ENCODE measurements at regions not wholly inside any gene's neighbourhood (a gene's known extent, or its start where the extent isn't known, plus 50 kb on each side); places are given as distances from the start of the nearest gene placed in this dataset.
A peak's percentile ranks its signal among the peaks of the same experiment; 100 is the strongest.

DNA sequence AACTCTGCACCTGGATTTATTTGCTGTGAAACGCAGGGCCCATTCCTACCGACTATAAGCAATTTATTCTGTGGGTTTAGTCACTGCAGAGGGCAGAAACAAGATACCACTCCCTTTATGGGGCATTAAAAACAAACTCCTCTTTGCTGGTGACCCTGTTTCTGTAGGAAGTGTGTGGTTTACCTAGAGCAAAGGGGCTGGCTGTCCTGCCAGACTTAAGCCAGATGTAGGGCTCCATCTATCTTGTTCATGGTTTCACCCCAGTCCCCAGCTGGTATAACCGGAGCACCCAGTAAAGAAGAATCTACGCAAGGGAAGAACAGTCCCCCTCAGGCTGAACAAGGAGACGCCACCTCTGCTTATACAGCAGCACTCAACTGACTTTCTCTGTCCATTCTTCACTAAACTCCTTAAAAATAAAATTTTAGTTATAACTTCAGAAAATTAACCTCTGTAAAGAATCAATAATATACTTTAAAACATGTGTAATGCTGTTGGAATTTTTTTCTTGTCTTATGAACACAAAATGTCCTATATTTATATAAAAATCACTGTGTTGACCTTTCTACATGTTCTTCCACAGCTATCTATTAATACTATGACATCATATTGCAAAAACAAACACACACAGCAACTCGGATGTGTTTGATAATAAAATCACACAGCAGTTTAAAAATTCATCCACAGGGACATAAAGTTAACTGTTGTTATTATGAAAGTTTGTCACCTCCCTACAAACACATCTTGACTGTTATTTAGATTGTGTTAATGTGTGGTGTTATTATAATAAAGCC lies 126.1 kb upstream of the RPS6KA2 start:
- no peak for DNase-seq (ENCODE audit: low read depth)

DNA sequence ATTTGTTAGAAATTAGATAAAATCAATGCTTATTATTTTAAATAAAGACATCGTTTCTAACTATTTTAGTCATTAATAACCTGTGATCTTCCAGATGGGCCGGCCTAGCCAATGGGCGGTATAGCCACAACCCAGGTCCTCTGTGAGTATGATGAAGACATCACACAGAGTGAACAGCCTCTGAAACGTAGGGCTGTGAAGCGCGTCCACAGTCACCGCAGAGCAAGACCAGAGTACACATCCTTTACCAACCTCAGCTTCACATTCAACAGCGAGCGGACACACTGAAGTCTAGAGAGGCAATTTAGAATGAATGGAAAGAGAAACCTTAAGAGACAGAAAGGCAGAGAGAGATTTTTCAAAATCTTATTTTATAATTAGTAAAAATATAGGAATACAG lies 125.0 kb upstream of the RPS6KA2 start:
- no peak for DNase-seq (ENCODE audit: low read depth)

DNA sequence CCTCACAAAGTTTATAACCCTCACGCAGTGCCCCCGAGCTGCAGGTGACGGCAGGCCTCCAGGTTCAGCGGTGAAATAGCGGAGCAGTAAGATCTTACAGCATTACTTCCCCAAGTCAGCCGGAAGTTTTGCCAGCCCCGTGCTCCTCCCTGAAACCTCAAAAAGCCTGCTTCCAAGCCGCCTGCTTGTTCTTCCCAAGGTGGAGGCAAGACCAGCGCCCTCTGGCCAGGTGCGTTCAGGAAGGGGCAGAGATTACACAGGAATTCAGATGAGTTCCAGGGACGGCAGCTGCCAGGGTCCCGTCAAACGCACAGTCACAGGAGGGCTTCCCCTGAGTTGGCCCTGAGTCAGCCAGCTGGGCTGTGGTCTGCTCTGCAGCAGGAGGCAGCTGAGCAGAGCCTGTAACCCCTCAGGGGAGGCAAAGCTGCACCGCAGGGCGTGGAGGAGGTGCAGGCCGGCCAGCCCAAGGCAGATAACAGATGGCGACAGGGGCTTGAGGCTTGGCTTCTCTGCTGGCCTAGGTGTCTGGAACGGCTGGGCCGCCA lies 124.1 kb upstream of the RPS6KA2 start:
- DNase-seq (ENCODE audit: low read depth): peak; percentile 71

DNA sequence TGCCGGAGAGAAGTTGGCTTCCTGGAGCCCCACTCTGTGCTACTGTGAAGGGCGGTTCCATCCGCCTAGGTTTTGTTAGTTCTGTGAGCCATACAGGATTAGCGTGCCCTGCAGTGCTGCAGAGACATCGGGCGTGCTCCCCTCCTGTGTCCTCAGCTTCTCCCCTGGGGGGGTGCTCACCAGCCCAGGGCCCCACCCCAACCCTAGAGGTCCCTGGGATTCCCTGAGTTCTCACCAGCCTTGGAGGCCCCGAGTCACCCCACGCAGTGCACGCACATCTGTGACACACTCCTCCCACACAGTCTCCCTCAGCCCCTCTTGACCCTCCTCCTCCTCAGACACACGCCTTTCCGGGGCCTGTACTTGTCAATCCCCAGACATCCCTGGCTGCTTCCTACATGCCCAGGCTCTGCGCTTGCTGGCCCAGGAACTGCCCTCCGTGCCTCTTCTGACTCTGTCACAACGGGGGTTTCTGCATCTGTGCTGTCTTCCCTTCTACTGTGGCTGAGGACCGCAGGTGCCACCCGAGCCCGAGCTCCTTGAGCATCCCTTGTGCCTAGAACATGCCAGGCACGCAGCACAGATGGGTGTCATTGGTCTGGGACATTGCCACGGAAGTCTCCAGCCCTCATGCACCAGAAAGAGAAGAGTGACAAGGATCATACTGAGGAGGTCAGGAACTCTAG lies 123.2 kb upstream of the RPS6KA2 start:
- DNase-seq (ENCODE audit: low read depth): no peak

DNA sequence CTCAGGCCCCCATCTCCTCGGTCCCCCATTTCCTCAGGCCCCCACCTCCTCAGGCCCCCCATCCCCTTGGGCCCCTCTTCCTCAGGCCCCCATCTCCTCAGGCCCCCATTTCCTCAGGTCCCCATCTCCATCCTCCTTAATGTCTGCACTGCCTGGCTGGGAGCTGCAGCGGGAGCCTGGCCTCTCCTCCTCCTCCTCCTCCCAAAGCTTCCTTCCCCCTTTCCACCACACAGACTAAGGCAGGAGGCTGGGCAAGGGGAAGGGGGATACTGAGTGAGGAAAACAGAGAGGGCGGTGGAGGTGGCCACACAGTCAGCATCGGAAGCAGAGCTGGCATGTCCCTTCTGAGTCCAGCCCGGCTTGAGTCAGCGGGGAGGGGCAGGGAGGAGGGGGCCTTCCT lies 122.6 kb upstream of the RPS6KA2 start:
- DNase-seq (ENCODE audit: low read depth): no peak

DNA sequence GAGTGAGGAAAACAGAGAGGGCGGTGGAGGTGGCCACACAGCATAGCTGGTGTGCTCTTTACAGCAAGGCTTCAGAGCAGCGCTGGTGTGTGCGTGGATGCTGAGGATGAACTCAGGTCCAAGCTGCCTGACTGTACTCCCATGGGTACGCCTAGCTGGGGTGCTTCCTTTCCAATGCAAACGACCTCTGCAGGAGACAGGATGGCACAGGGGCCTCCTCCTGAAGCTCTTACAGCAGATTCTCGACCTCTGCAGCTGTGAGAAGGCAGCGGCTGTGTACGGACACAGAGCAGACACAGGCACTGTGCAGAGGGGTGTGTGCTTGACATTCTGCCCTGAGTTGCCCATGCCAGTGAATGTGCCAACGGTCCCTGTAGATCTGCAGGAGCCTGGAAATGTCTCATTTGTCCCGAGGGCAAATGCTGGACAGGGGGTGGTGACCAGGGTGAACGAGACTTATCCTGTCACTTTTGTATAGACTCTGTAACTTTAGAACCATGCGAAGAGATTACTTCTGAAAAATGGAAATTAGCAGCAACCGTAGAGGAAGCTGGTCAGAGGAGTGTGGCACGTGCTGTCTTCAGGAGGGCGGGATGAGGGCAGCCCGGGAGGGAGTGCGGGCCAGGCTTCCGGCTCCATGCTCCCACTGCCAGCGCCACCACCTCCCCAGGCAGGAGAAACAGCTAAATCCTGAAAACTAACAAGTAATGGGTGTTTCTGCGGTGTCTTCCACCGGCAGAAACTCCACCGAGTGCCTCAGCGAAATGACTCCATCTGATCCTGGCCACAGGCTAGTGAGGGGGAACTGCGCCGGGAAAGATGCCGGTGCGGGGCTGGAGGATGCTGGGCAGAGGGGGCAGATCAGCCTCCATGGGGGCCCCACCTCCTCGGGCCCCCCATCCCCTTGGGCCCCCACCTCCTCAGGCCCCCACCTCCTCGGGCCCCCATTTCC lies 120.9 kb upstream of the RPS6KA2 start:
- peak; percentile 9 for DNase-seq (ENCODE audit: low read depth)

DNA sequence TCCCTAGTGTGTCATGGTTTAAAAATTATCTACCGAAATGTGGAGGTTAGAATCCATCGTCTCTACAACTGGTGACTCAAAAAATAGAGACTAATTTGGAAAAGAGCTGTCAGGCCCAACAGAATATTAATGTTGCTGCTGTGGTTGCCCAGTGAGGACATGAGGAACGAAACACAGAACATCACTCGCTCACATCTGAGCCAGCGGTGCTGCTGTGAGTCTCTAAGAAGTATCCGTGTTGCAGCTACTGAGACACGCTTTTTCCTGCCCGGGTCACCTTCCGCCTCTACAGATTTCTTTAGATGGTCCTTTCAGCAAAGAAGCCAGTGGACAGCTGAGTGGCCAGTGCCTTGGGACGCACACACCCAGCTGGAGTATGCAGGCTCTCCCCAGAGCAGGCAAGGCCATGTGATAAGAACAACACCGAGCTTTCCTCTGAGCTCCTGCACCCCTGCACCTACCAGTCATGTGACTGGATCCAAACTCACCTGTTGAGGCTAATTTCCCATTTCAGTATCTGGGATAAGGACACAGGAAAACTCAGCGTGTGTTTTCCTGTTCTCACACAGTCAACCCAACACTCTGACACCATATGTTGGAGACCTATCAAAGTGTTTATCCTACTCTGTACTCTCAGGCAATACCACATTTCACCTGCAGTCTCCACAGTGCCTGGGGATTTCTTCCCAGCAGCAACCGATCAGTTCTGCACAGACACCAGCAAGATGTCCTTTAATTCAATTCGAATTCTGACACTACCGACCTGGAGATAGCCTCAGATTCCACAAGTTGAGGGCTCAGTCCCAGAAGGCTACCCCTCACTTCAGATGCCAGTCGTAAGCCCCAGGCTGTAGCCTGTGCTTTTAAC lies 119.0 kb upstream of the RPS6KA2 start:
- DNase-seq (ENCODE audit: low read depth): no peak

DNA sequence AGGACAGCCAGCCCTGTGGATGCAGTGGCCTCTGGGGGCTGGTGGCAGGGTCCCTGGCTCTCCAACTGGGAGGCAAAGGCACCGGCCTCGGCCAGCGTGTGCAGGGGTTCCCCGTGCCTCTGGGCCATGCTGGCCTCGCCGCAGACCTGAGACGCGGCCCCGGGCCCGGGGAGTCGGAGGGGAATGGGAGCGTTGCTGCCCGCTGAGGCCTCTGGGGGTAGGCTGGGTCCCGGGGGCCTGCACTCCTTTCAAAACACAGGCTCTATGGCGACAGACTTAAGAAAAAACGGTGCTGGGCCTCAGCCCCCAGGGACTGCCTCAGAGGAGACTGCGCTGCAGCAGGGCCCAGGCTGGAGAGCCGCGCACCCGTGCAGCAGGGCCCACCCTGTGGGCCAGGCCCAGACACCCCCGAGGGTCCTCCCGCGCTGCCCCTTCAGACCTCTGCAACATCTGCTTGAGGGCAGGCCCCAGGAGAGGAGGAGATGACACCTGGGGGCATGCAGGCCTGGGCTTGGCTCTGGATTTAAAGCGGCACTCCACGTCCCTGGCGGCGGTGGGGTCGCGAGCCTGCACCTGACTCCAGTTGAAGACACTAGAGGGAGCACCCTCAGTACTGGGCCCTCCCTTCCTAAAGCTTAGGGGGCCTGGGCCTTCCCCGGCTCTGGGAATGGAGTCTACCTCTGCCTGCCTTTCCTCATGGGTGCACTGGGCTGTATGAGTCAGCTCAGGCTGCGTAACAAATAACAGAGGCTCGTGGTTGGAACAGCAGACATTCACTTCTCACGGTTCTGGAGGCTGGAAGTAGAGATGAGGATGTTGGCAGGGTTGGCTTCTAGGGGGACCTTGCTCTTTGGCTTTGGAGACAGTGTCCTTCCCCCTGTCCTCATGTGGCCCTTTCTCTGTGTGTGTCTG lies 117.4 kb upstream of the RPS6KA2 start:
- DNase-seq (ENCODE audit: low read depth): no peak

DNA sequence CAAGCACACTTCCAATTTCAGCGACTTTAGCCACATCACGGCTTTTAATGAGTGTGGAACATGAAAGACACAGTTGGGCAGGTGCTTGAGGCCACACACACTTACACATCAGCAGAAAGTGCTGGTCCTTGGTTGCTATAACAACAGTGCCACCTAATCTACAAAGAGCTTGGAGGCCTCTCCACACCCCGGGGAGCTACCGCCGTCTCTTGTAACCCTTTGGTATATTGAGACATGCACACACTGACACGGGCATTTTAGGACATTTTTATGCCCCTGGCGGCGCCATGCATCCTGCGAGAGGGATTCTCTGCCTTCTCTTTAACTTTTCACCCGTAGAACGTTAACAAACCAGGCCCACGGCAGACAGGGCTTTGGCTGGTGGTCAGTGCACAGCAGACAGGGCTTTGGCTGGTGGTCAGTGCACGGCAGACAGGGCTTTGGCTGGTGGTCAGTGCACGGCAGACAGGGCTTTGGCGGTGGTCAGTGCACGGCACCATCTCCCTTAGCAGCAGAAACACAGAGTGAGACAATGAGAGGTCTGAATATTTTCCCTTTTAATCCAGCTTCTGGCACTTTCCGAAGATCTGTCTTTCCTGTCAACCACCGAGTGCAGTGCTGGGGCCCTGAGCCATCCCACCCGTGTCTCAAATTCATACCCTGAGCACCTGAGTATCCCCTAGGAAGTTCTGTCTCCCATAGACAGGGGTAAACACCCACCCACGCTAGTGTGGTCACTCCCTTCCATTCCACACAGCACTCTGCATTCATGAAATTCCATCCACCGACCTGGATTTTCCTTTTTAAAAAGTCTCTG lies 116.6 kb upstream of the RPS6KA2 start:
- no peak for DNase-seq (ENCODE audit: low read depth)

DNA sequence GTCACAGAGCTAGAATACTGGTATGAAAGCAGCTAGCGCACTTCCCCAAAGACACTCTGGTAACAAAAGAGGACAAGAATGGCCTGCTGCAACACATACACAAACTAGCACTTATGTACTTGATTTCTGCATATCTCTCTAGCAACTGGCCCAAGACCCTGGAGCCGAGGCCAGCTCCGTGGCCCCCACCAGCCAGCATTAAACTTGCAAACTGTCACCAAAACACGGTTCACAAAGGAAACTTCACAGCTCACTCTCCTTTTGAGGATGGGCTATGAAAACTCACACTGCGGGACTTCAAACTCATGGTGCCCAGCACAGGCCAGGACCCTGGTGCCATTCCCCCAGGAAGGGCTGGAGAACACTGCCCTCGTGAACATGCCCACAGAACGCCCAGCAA lies 115.9 kb upstream of the RPS6KA2 start:
- DNase-seq (ENCODE audit: low read depth): no peak

DNA sequence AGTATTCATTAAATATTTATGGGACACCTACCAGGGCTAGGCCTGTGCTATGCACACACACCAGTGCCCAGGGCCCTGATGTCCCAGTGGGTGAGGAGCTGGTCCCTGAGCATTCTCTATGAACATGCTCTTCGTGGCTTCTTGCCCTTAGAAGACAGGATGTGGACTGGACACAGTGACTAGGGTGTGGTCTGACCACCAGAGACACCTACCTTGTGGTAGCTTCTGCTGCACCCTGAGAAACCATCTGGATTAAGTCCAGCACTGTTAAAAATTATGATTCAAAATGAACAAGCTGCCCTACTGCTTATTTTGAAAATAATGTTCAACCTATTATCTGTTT lies 112.9 kb upstream of the RPS6KA2 start:
- no peak for DNase-seq (ENCODE audit: low read depth)

DNA sequence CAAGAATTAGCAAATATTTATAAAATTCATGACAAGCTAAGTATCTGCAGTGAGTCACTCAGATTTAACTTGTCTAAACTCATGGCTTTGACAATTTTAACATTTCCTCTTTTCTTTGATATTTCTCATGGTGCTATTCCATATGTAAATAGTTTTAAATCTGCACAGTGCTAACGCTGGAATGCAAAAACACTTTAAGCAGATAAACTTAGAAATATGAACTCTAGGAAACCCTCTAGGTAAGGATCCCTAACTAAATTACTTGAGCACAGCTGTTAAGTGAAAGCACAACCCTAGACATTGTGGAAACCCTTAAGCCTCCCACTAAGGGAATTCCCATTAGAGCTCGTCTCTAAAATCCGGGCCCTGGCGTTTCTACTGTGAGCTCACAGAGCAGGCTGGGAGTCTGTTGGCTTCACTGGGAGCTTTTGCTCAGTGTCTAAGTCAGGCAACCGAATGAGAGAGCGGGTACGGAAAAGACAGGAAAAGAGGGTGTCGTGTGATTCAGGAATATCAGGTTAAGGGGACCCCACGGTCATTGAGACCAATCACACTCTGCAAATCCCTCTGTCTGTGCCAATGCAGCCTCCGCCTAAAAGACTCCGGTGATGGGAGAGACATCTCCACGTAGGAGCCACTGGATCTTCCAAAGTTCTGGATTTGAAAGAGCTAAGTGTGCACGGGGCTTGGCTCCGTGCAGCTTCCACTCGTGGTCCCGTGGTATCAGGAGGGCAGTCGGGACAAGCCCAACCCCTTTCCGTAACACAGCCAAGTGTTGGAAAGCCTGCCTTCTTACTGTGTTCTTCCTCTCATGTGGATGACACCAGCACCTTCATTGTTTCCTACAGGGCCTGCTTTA lies 112.3 kb upstream of the RPS6KA2 start:
- DNase-seq (ENCODE audit: low read depth): no peak

DNA sequence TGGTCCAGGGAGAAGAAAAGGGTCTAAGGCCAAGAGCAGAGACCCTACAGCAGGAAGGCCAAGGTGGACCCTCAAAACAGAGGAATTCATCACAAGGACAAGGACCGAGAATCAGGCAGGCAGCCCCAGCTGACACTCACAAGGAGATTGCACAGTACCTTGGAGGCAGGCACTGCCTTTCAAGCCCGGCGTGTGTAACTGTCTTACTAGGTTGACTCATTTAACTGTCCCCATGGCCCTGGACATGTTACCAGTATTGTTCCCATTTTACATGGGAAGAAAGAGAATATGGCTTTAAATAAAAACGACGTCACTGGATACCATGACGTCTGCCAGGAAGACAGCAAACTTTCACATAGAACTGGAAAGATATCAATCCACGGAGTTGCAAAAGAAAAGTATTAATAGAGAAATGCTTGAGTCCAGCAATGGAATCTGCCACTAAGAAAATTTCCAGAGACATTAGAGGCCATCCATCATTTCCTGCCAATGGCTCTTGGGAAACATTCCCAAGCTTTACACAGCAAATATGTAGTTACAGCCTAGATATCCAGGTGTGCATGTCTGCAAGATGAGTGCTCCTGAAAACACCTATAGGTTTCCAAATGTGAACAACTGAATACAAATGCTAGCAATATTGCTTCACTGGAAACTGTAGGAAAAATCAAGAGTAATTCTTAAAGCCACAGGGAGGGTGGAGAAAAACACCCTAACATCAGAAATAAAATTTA lies 111.5 kb upstream of the RPS6KA2 start:
- DNase-seq (ENCODE audit: low read depth): no peak

DNA sequence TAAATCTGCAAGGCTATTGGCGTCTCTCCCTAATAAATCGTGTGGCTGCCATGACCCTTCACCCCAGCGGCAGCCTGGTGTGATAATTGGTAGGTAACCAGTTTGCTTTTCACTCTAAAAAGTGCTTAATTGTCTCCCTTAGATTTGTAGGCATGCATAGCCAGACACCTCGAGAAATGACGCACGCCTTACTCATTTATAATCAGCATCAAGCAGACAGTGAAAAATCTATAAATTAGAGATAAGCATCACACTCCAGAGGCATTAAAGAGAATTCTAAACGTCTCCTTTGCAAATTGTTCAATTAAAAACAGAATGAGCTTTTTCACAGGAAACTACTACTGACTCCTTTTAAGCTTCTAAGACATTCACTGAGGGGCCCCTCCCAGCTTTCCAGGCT lies 110.2 kb upstream of the RPS6KA2 start:
- DNase-seq (ENCODE audit: low read depth): no peak

DNA sequence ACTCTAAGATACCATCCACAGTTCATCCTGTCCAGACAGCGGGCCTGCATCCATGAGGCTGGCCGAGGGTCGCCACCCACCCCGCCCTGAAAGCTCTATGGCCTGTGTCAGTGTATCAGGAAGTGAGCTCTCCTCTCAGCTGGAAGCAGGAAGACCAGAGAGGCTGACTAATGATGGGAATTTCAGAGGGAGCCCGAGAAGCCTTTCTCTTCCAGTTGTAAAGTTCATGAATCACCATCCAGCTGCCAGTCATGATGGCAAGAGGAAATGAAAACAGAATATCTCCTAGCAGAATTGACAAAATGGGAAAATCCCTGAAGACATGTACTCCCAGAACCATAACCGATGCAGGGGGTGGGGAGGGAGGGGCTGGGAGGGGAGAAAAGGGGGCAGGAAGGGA lies 109.6 kb upstream of the RPS6KA2 start:
- peak; percentile 36 for DNase-seq (ENCODE audit: low read depth)

DNA sequence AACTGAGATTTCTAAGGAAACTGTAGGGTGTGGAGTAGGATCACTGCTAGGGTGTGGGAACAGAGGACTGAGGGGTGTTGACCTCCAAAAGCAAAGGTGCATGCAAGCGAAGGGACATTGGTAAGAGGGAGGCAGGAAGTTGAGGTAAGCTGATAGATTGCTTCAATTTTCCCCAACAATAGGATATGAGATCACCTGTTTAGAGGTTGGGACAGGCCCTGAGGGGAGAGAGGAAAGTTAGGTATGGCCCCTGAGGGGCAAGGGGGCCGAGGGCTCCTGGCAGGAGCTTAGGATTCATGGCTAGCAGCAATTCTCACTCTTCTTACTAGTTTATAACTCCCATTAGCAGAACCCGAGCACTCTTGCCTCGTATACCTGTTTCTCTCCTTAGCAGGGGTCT lies 106.8 kb upstream of the RPS6KA2 start:
- DNase-seq (ENCODE audit: low read depth): no peak

DNA sequence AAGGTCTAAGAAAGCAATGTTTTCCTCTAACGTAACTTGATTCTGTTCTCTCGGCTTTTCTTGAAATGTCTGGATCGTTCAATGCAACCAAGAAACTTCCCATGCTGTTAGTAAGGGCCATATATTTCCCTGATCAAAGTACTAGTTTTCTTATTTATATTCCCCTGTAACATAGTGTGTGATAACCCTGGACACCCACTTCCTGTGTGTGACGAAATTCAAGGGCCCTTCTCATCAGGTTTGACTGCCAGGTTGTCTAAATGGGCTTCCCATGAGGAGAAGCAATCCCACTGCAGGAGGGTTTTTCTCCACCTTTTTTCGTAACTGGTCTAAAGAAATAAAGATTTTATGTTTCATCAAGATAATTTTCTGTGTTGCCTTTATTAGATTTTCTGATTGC lies 102.6 kb upstream of the RPS6KA2 start:
- no peak for DNase-seq (ENCODE audit: low read depth)
